ENCODE measurements at regions not wholly inside any gene's neighbourhood (a gene's known extent, or its start where the extent isn't known, plus 50 kb on each side); places are given as distances from the start of the nearest gene placed in this dataset.

GRCh38 chr10:128808921-128809440 is 658.1 kb upstream of the MGMT start:
- Mint-ChIP-seq H3K36me3 (no peaks in the 10 kb centered on the region), H3K4me1 (no peaks in the 10 kb centered on the region), H3K9me3 (ENCODE audit: low read depth) (no peaks in the 10 kb centered on the region), H3K4me3 (no peak overlapping the region), H3K27ac (no peak overlapping the region), H3K27me3 (no peaks in the 10 kb centered on the region)
- CTCF ChIA-PET = no interaction called here
- DNase-seq (no peak), ATAC-seq (no peak)

GRCh38 chr10:128811511-128811910 is 655.5 kb upstream of the MGMT start:
- no peak for DNase-seq
- Mint-ChIP-seq H3K27ac (no peak overlapping the region), H3K27me3 (no peaks in the 10 kb centered on the region), H3K4me1 (no peaks in the 10 kb centered on the region), H3K4me3 (no peak overlapping the region), H3K9me3 (ENCODE audit: low read depth) (no peaks in the 10 kb centered on the region), H3K36me3 (no peaks in the 10 kb centered on the region)
- CTCF ChIA-PET = no interaction called here
- no peak for ATAC-seq

- Mint-ChIP-seq H3K9me3 (ENCODE audit: low read depth) (no peaks in the 10 kb centered on the region), H3K4me1 (no peaks in the 10 kb centered on the region), H3K27me3 (no peaks in the 10 kb centered on the region), H3K4me3 (no peak overlapping the region), H3K36me3 (no peaks in the 10 kb centered on the region), H3K27ac (no peak overlapping the region)
- ATAC-seq = no peak
- CTCF ChIA-PET = no interaction called here
- no peak for DNase-seq
Measured at GRCh38 chr10:128812000-128812399, 655.0 kb upstream of the MGMT start.

GRCh38 chr10:128813574-128813973 is 653.5 kb upstream of the MGMT start:
- Mint-ChIP-seq H3K4me3 (no peak overlapping the region), H3K36me3 (no peaks in the 10 kb centered on the region), H3K9me3 (ENCODE audit: low read depth) (no peaks in the 10 kb centered on the region), H3K27me3 (no peaks in the 10 kb centered on the region), H3K27ac (no peak overlapping the region), H3K4me1 (no peaks in the 10 kb centered on the region)
- CTCF ChIA-PET = no interaction called here
- ATAC-seq (no peak), DNase-seq (no peak)

- CTCF ChIA-PET = no interaction called here
- DNase-seq (no peak), ATAC-seq (no peak)
- Mint-ChIP-seq H3K36me3 (no peaks in the 10 kb centered on the region), H3K4me3 (no peak overlapping the region), H3K9me3 (ENCODE audit: low read depth) (no peaks in the 10 kb centered on the region), H3K4me1 (no peaks in the 10 kb centered on the region), H3K27ac (no peak overlapping the region), H3K27me3 (no peaks in the 10 kb centered on the region)
Measured at GRCh38 chr10:128814024-128814423, 653.0 kb upstream of the MGMT start.

- Mint-ChIP-seq H3K27ac (no peak overlapping the region), H3K4me3 (no peak overlapping the region), H3K36me3 (no peaks in the 10 kb centered on the region), H3K27me3 (no peaks in the 10 kb centered on the region), H3K4me1 (no peaks in the 10 kb centered on the region), H3K9me3 (ENCODE audit: low read depth) (no peaks in the 10 kb centered on the region)
- ATAC-seq (no peak), DNase-seq (no peak)
- CTCF ChIA-PET = no interaction called here
Measured at GRCh38 chr10:128814782-128815181, 652.3 kb upstream of the MGMT start.

- peaks cover 3% of the 10 kb centered on the region for H3K9me3 Mint-ChIP-seq (ENCODE audit: low read depth)
- H3K4me1 Mint-ChIP-seq = no peaks in the 10 kb centered on the region
- CTCF ChIA-PET = no interaction called here
- no peaks in the 10 kb centered on the region for H3K36me3 Mint-ChIP-seq
- H3K27me3 Mint-ChIP-seq = no peaks in the 10 kb centered on the region
- no peak overlapping the region for H3K27ac Mint-ChIP-seq
- ATAC-seq = no peak
- DNase-seq = no peak
- no peak overlapping the region for H3K4me3 Mint-ChIP-seq
Measured at GRCh38 chr10:128816726-128817125, 650.3 kb upstream of the MGMT start.

- Mint-ChIP-seq H3K27me3 (no peaks in the 10 kb centered on the region), H3K36me3 (no peaks in the 10 kb centered on the region), H3K4me1 (no peaks in the 10 kb centered on the region), H3K4me3 (no peak overlapping the region), H3K27ac (no peak overlapping the region), H3K9me3 (ENCODE audit: low read depth) (peaks cover 3% of the 10 kb centered on the region)
- ATAC-seq = no peak
- DNase-seq = no peak
- CTCF ChIA-PET = no interaction called here
Measured at GRCh38 chr10:128817636-128818035, 649.4 kb upstream of the MGMT start.

GRCh38 chr10:128820663-128821062 is 646.4 kb upstream of the MGMT start:
- Mint-ChIP-seq H3K9me3 (ENCODE audit: low read depth) (peaks cover 3% of the 10 kb centered on the region), H3K27ac (no peak overlapping the region), H3K4me3 (no peak overlapping the region), H3K27me3 (no peaks in the 10 kb centered on the region), H3K4me1 (no peaks in the 10 kb centered on the region), H3K36me3 (no peaks in the 10 kb centered on the region)
- ATAC-seq = no peak
- DNase-seq = no peak
- CTCF ChIA-PET = no interaction called here

- H3K4me1 Mint-ChIP-seq = no peaks in the 10 kb centered on the region
- H3K27me3 Mint-ChIP-seq = no peaks in the 10 kb centered on the region
- no peak overlapping the region for H3K4me3 Mint-ChIP-seq
- CTCF ChIA-PET = no interaction called here
- H3K36me3 Mint-ChIP-seq = no peaks in the 10 kb centered on the region
- peaks cover 3% of the 10 kb centered on the region for H3K9me3 Mint-ChIP-seq (ENCODE audit: low read depth)
- no peak for DNase-seq
- H3K27ac Mint-ChIP-seq = no peak overlapping the region
- no peak for ATAC-seq
Measured at GRCh38 chr10:128823201-128823600, 643.8 kb upstream of the MGMT start.

- Mint-ChIP-seq H3K27me3 (no peaks in the 10 kb centered on the region), H3K36me3 (no peaks in the 10 kb centered on the region), H3K9me3 (ENCODE audit: low read depth) (no peaks in the 10 kb centered on the region), H3K4me1 (no peaks in the 10 kb centered on the region), H3K27ac (no peak overlapping the region), H3K4me3 (no peak overlapping the region)
- ATAC-seq (no peak), DNase-seq (no peak)
- CTCF ChIA-PET = no interaction called here
Measured at GRCh38 chr10:128825626-128826025, 641.4 kb upstream of the MGMT start.

- Mint-ChIP-seq H3K4me1 (no peaks in the 10 kb centered on the region), H3K36me3 (no peaks in the 10 kb centered on the region), H3K4me3 (no peak overlapping the region), H3K27me3 (no peaks in the 10 kb centered on the region), H3K27ac (no peak overlapping the region), H3K9me3 (ENCODE audit: low read depth) (no peaks in the 10 kb centered on the region)
- CTCF ChIA-PET = no interaction called here
- DNase-seq (no peak), ATAC-seq (no peak)
Measured at GRCh38 chr10:128833671-128834070, 633.4 kb upstream of the MGMT start.

GRCh38 chr10:128835361-128835760 is 631.7 kb upstream of the MGMT start:
- no peak for DNase-seq
- no peaks in the 10 kb centered on the region for H3K9me3 Mint-ChIP-seq (ENCODE audit: low read depth)
- no peaks in the 10 kb centered on the region for H3K4me1 Mint-ChIP-seq
- ATAC-seq = no peak
- CTCF ChIA-PET = interaction anchor here (1.2 kb wide), 1 partner anchor 11 kb away, joined by 3 read pairs; no protein-coding TSS in a partner anchor
- H3K27me3 Mint-ChIP-seq = no peaks in the 10 kb centered on the region
- H3K36me3 Mint-ChIP-seq = no peaks in the 10 kb centered on the region
- H3K27ac Mint-ChIP-seq = no peak overlapping the region
- no peak overlapping the region for H3K4me3 Mint-ChIP-seq

GRCh38 chr10:128837478-128837877 is 629.6 kb upstream of the MGMT start:
- no peak overlapping the region for H3K4me3 Mint-ChIP-seq
- no peak for ATAC-seq
- H3K27me3 Mint-ChIP-seq = peaks cover 5% of the 10 kb centered on the region
- no peaks in the 10 kb centered on the region for H3K9me3 Mint-ChIP-seq (ENCODE audit: low read depth)
- no peak overlapping the region for H3K27ac Mint-ChIP-seq
- DNase-seq = no peak
- no peaks in the 10 kb centered on the region for H3K36me3 Mint-ChIP-seq
- H3K4me1 Mint-ChIP-seq = no peaks in the 10 kb centered on the region
- CTCF ChIA-PET = no interaction called here

GRCh38 chr10:128839134-128839533 is 627.9 kb upstream of the MGMT start:
- peaks cover 5% of the 10 kb centered on the region for H3K27me3 Mint-ChIP-seq
- no peak for ATAC-seq
- no peak overlapping the region for H3K4me3 Mint-ChIP-seq
- no peaks in the 10 kb centered on the region for H3K4me1 Mint-ChIP-seq
- CTCF ChIA-PET = no interaction called here
- no peak for DNase-seq
- H3K27ac Mint-ChIP-seq = no peak overlapping the region
- H3K9me3 Mint-ChIP-seq (ENCODE audit: low read depth) = no peaks in the 10 kb centered on the region
- no peaks in the 10 kb centered on the region for H3K36me3 Mint-ChIP-seq
